Astrocyte of the spinal cord (primary cell): ENCODE measurements at regions not wholly inside any gene's neighbourhood (a gene's known extent, or its start where the extent isn't known, plus 50 kb on each side); places are given as distances from the start of the nearest gene placed in this dataset.

Experiments used
- DNase-seq: peaks from one replicate; pipeline ENCODE4 v3.0.0; 2011; ENCODE audit warnings: low read depth, low spot score
- H3K4me3 ChIP-seq: 2 replicates; pipeline ENCODE4 v1.5.1; 2011; ENCODE audit warnings: low read depth, mild to moderate bottlenecking, low read length, moderate library complexity
- in situ Hi-C: cut with HindIII; loops from 2 replicates; pipeline ENCODE4 v1.10.0; 2017; ENCODE audit warnings: low sequenced_read_pairs
- TF ChIP-seq, protein P1 (sequence below): IDR thresholded peaks from 2 replicates; pipeline ENCODE4 v1.5.1; 2012; ENCODE audit warnings: low read depth, mild to moderate bottlenecking, low read length, inconsistent platforms

DNA sequence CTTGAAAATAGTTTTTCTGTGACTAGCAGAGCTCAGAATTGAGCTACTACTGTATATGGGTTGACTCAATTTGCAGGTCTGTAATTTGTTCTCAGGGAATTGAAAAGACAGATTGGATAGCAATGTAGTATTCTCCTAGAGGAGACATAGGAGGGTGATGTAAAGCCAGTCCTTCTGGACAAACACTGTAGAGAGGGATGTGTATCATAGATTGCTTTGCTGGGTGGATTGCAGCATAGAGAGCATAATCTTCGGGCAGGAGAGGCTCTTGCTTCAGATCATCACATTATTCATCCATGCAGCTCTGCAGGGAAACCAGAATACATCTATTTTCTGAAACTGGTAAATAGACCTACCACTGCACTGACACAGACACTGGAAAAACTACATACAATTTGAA is 1110.5 kb downstream of the RAPGEF2 start:
- no peak overlapping the region for H3K4me3 ChIP-seq
- no peak for DNase-seq
- in situ Hi-C loops: no loop called here
- TF ChIP-seq, protein P1, sequence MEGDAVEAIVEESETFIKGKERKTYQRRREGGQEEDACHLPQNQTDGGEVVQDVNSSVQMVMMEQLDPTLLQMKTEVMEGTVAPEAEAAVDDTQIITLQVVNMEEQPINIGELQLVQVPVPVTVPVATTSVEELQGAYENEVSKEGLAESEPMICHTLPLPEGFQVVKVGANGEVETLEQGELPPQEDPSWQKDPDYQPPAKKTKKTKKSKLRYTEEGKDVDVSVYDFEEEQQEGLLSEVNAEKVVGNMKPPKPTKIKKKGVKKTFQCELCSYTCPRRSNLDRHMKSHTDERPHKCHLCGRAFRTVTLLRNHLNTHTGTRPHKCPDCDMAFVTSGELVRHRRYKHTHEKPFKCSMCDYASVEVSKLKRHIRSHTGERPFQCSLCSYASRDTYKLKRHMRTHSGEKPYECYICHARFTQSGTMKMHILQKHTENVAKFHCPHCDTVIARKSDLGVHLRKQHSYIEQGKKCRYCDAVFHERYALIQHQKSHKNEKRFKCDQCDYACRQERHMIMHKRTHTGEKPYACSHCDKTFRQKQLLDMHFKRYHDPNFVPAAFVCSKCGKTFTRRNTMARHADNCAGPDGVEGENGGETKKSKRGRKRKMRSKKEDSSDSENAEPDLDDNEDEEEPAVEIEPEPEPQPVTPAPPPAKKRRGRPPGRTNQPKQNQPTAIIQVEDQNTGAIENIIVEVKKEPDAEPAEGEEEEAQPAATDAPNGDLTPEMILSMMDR: no peak

DNA sequence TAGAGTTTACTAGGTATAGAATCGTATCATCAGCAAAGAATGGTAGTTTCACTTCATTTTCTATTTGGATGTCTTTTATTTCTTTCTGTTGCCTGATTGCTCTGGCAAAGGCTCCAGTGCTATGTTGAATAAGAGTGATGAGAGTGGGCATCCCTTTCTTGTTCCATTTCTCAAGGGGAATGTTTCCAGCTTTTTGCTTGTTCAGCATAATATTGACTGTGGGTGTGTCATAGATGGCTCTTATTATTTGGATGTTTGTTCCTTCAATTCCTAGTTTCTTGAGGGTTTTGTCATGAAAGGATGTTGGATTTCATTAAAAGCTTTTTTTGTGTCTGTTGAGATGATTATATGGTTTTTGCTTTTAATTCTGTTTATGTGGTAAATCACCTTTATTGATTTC is 1114.5 kb downstream of the RAPGEF2 start:
- in situ Hi-C loops: no loop called here
- TF ChIP-seq, protein P1: no peak
- DNase-seq: no peak
- no peak overlapping the region for H3K4me3 ChIP-seq

DNA sequence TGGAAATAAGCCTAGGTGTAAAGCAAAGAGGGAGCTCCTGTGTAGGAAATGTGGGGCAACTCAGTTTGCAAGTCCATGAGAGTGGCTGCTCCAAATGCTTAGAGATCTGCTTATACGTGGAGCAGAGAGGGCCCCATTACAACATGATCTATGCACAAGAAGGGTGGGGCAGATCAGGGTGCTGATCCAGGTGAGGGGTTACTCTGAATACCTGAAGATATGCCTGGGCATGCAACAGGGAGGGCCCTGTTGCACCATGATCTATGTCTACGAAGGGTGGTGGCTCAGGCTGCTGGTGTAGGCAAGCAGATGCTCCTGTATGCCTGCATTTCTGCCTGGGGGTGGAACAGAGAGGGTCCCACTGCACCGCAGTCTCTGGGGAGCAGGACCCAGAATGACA is 1121.2 kb downstream of the RAPGEF2 start:
- no peak overlapping the region for H3K4me3 ChIP-seq
- DNase-seq: no peak
- in situ Hi-C loops: no loop called here
- TF ChIP-seq, protein P1: no peak

DNA sequence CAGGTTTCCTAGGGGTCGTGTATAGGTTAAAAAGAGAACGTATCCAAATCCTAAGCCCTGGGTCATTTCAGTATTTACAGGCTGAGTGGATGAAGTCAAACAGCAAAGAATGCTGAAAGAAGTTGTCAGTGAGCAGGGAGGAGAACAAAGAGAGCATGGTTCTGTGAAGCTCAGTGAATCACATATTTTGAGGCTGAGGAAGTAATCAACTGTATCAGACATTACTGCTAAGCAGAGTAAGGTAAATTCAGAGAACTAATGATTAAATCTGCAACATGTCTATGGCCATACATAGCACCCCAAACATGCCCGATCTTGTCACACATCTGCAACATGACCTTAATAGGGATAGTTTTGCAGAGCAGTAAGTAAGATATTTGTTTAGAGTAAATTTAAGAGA is 1130.3 kb downstream of the RAPGEF2 start:
- no peak for DNase-seq
- in situ Hi-C loops: no loop called here
- no peak overlapping the region for H3K4me3 ChIP-seq
- TF ChIP-seq, protein P1: no peak

DNA sequence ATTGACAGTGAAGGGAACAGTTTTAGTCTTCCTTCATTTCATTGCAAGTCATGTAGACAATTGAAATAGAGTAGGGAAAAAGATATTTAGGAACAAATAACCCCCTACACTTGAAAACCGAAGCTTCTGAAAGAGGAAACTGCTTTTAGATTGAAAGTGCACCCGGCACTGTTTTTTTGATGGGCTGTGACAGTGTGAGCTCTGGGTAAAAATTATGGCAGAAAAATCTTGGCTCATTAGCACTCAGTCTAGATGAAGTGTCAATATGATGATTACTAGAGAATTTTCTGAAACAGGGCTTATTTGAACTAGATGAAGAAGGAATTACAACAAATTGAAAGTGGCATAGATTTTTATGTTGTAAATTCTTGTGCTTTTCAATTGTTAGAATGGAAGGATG is 1132.4 kb downstream of the RAPGEF2 start:
- in situ Hi-C loops: no loop called here
- TF ChIP-seq, protein P1: no peak

DNA sequence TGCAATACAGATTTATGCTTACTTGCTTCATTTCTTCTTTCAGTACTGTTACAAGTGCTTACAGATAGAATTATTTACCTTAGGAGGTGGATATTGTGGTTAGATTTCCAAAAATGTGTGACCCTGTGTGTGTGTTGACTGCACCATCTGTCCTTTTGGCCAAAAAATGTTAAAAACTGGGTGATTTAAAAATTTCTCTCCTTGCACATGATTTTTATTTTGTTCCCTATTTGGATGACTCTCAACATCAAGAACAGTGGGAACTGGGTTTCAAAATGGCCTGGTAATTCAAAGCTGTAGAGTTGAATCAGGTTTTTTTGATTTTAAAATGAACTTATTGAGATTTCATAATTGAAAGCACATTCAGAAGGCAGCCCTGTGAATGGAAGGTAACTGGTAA is 1132.9 kb downstream of the RAPGEF2 start:
- TF ChIP-seq, protein P1: no peak
- DNase-seq: no peak
- H3K4me3 ChIP-seq: no peak overlapping the region
- in situ Hi-C loops: no loop called here

More for the DNA sequence above, 1132.4 kb downstream of the RAPGEF2 start:
- H3K4me3 ChIP-seq: no peak overlapping the region
- DNase-seq: no peak

DNA sequence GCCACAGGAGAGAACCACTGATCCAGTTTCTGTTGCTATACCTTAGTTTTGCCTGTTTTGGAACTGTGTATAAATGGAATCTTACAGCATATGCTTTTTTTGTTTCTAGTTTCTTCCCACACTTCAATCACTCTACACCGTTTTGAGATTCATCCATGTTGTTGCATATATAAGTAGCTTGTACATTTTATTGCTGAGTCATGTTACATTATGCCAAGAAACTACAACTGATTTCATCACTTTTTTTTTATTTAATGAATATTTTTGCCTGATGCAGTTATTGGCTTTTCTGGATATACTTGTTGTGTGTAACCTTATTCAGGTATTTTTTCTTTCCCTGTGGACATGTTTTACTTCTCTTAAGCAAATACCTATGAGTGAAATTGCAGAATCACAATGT is 1135.9 kb downstream of the RAPGEF2 start:
- in situ Hi-C loops: no loop called here
- no peak overlapping the region for H3K4me3 ChIP-seq
- peak; percentile 3 for DNase-seq
- TF ChIP-seq, protein P1: no peak
